ENCODE measurements at regions not wholly inside any gene's neighbourhood (a gene's known extent, or its start where the extent isn't known, plus 50 kb on each side); places are given as distances from the start of the nearest gene placed in this dataset.
"Not testable (repeated sequence)": the region's sequence is repeated elsewhere in the genome, so short reads cannot be mapped to it uniquely, and the experiment has no call there.

GRCh38 chr7:20466543-20467021 is 135.9 kb downstream of the ITGB8 start:
- intact Hi-C loops (cut with DNase I): no loop called here
- no peak for ATAC-seq
- no peak for DNase-seq (ENCODE audit: missing footprints)

DNA sequence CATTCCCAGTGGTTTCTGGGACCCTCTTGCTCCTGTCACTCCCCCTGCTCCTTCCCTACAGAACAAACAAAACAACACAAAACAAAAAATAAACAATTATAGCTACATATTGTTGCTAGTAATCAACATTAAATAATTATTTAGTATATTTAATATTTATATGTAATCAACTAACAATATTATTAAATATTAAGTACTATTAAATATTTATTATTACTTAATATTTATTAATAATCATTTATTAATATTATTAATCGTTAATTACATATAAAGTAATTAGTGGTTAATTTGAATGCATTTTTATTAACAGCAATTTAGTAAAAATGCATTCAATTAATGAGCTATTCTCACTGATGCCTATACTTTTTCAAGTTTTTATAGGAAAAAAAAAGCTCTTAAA is 139.4 kb downstream of the ITGB8 start:
- DNase-seq (ENCODE audit: missing footprints) (no peak), ATAC-seq (no peak)
- intact Hi-C loops (cut with DNase I): no loop called here

- ATAC-seq (no peak), DNase-seq (ENCODE audit: missing footprints) (no peak)
- intact Hi-C loops (cut with DNase I): no loop called here
Measured at GRCh38 chr7:20470726-20471125, 140.0 kb downstream of the ITGB8 start.

DNA sequence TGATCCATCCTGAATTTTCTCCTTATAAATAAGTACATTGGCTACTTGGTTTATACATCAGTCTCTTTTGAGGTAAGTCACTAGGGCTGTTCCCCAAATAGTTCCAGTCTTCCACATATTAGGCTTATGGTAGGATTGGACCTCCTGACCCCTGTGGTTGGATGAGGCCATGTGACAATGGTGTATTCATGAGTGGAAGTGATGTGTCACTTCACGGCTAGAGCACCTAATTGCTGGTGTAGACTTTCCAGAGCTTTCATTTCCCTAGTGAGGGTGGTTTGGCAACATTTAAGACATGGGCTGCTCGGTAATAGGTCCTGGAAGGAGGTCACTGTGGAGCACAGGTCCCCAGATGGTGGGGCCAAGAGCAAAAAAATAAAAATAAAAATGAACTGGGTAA is 141.2 kb upstream of the ABCB5 start:
- ATAC-seq: no peak
- intact Hi-C loops (cut with DNase I): no loop called here
- DNase-seq (ENCODE audit: missing footprints): no peak

- intact Hi-C loops (cut with DNase I): no loop called here
- no peak for ATAC-seq
- no peak for DNase-seq (ENCODE audit: missing footprints)
Measured at GRCh38 chr7:20475756-20476155, 139.7 kb upstream of the ABCB5 start.

DNA sequence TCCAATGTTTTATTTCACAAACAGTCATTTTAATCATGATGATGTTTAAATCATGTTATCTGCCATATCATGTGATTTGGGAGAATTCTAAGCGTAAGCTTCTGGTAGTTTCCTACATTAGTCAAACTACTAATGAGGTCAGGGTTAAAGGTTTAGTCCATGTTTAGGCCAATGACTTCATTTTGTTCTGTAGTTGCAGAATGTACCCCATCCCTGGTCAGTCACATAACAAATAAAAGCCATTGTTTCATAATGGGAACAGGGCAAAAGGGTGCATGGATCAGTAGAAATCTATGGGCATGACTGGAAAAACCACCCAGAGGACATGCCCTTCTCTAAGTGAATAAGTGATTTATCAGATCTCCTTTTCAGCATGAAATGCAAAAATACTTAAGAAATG is 138.4 kb upstream of the ABCB5 start:
- ATAC-seq: no peak
- DNase-seq (ENCODE audit: missing footprints): no peak
- intact Hi-C loops (cut with DNase I): no loop called here

DNA sequence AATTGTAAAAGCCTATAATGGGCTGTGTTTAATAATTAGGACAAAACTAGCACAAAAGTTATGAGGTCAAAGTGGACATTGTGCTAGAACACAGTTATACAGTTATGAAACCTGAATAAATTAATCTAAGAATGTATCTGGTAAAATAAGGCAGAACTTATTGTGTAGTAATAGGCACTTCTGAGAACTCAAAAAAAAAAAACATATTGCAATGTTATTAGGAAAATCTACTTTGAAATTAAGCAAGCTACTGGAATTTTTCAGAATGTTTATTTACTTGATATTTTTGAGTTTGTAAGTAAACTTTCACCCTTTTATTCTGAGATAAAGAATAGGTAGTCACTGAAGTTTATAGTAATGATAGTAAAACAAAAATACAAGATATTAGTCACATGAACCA is 135.8 kb upstream of the ABCB5 start:
- DNase-seq (ENCODE audit: missing footprints): no peak
- intact Hi-C loops (cut with DNase I): no loop called here
- ATAC-seq: no peak

DNA sequence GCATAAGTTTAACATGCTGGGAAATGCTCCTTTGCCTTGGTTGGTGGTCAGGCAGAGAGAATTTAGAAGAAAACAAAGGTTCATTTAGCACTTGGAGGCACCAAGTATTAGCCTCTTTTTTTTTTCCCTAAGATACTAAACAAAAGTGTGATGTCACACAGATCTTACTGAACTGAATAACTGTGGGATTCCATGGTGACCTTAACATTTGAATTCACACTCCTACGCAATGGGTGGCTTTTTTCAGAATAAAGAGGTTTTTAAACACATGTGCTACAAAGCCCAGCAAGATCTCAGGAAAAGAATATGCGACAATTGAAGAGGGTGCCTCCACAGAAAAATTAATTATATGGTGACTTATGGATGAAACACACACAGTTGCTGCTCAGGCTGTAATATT is 133.4 kb upstream of the ABCB5 start:
- DNase-seq (ENCODE audit: missing footprints) (no peak), ATAC-seq (no peak)
- intact Hi-C loops (cut with DNase I): no loop called here

- DNase-seq (ENCODE audit: missing footprints) (no peak), ATAC-seq (no peak)
- intact Hi-C loops (cut with DNase I): no loop called here
Measured at GRCh38 chr7:20484356-20484755, 131.1 kb upstream of the ABCB5 start.

DNA sequence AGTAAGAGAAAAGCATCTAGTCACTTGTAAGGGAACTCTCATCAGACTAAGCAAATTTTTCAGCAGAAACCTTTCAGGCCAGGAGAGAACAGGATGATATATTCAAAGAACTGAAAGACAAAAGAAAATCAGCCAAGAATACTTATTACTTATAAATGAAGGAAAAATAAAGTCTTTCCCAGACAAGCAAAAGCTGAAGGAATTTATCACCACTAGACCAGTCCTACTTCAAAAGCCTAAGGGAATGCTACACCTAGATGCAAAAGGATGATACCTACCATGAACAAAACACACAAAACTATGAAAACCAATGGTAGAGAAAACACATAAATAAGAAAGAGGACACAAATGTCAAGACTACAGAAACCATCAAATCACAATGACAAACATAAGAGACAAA is 126.6 kb upstream of the ABCB5 start:
- DNase-seq (ENCODE audit: missing footprints) (no peak), ATAC-seq (no peak)
- intact Hi-C loops (cut with DNase I): no loop called here

- ATAC-seq (no peak), DNase-seq (ENCODE audit: missing footprints) (no peak)
- intact Hi-C loops (cut with DNase I): no loop called here
Measured at GRCh38 chr7:20491284-20491683, 124.2 kb upstream of the ABCB5 start.

GRCh38 chr7:20494566-20494965 is 120.9 kb upstream of the ABCB5 start:
- intact Hi-C loops (cut with DNase I): no loop called here
- no peak for DNase-seq (ENCODE audit: missing footprints)
- ATAC-seq: no peak

- intact Hi-C loops (cut with DNase I); ATAC-seq; DNase-seq (ENCODE audit: missing footprints): not testable (repeated sequence)
Measured at GRCh38 chr7:20501473-20501872, 114.0 kb upstream of the ABCB5 start.

DNA sequence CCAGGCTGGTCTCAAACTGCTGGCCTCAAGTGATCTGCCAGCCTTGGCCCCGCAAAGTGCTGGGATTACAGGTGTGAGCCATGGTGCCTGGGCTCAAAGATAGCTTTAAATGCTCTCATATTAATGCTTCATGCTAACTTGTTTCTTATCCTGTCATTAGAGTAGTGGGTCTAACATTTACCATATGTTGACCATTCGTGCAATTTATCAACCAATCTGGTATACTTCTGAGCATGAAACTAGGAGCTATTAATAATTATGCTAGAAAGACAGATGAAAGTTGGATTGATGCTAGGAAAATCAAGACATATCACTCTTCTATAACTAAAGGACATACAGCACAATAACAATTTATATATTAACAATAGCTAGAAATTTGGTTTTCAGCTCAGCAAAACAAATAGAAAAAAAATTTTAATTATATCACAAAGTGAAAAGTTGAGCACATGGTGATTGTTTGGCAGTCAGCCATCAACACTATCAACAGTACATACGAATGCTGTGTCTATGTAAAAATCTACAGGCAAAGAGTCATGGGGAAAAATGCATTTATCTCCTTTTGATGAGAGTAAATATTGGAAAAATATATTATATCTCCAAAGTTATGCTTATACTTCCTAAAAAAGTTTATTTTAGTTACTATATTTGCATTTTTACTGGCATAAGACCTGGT is 112.1 kb upstream of the ABCB5 start:
- intact Hi-C loops (cut with DNase I): no loop called here
- DNase-seq (ENCODE audit: missing footprints) (no peak), ATAC-seq (no peak)

DNA sequence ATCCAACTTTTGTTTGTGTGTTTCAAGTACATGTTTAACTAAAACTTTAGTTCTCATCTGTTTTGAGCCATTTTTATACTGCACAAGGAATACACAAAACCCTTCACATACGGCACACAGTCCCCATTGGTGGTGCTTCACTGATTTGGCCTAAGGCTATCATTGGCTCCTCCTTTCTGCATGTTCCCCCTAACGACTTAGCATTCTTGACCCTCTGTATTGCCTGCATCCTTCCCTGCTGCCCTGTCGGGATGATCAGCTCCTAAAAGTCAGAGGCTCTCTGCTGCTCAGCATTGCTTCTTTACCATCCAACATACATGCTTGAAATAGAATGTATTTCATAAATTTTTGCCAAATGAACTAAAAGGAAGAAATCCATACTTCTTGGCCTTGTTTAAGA is 111.4 kb upstream of the ABCB5 start:
- DNase-seq (ENCODE audit: missing footprints) (no peak), ATAC-seq (no peak)
- intact Hi-C loops (cut with DNase I): no loop called here

GRCh38 chr7:20506175-20506574 is 109.3 kb upstream of the ABCB5 start:
- DNase-seq (ENCODE audit: missing footprints) (no peak), ATAC-seq (no peak)
- intact Hi-C loops (cut with DNase I): no loop called here

DNA sequence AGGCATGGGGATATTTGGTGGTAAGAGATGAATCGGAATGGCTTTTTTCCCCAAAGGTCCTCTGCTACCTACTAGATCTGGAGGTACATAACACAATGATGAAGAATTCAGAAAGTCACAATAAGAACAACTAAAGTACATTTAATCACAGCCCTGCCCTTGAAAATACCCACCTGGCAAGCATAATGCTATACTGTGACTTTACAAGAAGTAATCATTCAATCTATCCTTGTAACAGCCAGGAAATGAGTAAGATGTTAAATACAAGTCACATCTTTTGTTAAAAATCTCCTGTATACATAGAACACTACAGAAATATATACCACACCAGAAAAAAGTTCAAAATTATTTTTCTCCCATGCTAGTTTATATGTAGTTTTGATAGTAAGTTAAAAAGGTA is 108.3 kb upstream of the ABCB5 start:
- intact Hi-C loops (cut with DNase I): no loop called here
- ATAC-seq: no peak
- no peak for DNase-seq (ENCODE audit: missing footprints)

DNA sequence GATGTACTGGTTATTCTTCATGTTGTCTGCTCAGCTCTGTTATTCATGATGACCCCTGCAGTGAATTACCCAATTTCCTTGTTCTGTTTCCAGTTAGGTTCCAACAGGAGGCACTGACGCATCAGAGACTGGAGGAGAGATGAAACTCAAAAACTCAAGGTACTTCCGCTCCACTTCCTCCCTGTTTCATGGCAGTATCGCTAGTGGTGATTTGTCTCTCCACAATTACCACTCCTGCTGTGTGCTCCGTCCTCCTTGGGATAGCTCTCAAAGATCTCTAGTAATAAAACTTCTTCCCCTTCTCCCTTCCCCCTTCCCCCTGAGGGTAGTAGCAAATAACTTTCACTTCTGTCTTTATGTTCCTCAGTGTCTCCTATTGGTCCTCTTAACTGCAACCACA is 107.4 kb upstream of the ABCB5 start:
- peak; percentile 26 for ATAC-seq
- intact Hi-C loops (cut with DNase I): no loop called here

GRCh38 chr7:20509892-20510572 is 105.4 kb upstream of the ABCB5 start:
- ATAC-seq (no peak), DNase-seq (ENCODE audit: missing footprints) (no peak)
- intact Hi-C loops (cut with DNase I): no loop called here

More for the DNA sequence above, 107.4 kb upstream of the ABCB5 start:
- no peak for DNase-seq (ENCODE audit: missing footprints)

GRCh38 chr7:20510573-20510900 is 104.9 kb upstream of the ABCB5 start:
- no peak for DNase-seq (ENCODE audit: missing footprints)
- intact Hi-C loops (cut with DNase I): no loop called here
- no peak for ATAC-seq

DNA sequence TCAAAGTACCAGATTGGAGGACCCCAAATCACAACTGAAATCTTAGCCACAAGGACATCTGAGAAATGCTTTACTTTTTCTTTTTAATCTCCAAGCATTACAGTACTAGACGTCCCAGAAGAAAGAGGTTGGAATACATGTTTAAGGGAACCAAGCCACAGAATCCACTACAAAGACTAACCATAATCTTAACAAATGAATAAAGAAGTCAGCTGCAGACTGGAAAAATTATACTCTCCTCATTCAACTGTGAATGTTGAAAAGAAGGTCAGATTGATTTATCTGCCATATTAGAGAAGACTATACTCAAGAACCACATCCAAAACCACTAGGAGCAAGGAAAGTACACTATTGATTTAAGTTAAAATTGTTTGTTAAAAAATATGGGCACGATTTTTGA is 102.1 kb upstream of the ABCB5 start:
- DNase-seq (ENCODE audit: missing footprints): no peak
- ATAC-seq: no peak
- intact Hi-C loops (cut with DNase I): no loop called here

Measured in Right ventricle myocardium inferior (tissue), 1 donor.